Erythroblast (primary cell): ENCODE measurements at regions not wholly inside any gene's neighbourhood (a gene's known extent, or its start where the extent isn't known, plus 50 kb on each side); places are given as distances from the start of the nearest gene placed in this dataset.

Experiments
- DNase-seq, 2 experiments: peaks; one replicate each; lab custom pipeline; 2025; lab: John Stamatoyannopoulos, UW
- GATA1 ChIP-seq: IDR thresholded peaks from 2 replicates; pipeline ENCODE4 v1.6.1; 2011; ENCODE audit warnings: low read depth, mild to moderate bottlenecking, control low read depth, low read length, moderate library complexity
- POLR2A ChIP-seq: IDR thresholded peaks from 2 replicates; pipeline ENCODE4 v1.6.1; 2011; ENCODE audit warnings: mild to moderate bottlenecking, low read length

- TF ChIP-seq GATA1 (no peak), POLR2A (no peak)
- DNase-seq, result peak; percentile 51 to 52
Measured at GRCh38 chr12:30823156-30823699, 68.5 kb upstream of the CAPRIN2 start.

- TF ChIP-seq POLR2A, result no peak
- no peak for TF ChIP-seq GATA1
- peak; percentile 38 to 39 for DNase-seq
Measured at GRCh38 chr12:30822385-30823155, 67.8 kb upstream of the CAPRIN2 start.

- TF ChIP-seq POLR2A (no peak), GATA1 (no peak)
- no peak for DNase-seq
Measured at GRCh38 chr12:30820406-30820946, 65.7 kb upstream of the CAPRIN2 start.

GRCh38 chr12:30818562-30818961, 63.8 kb upstream of the CAPRIN2 start:
- no peak for TF ChIP-seq GATA1
- no peak for TF ChIP-seq POLR2A
- no peak for DNase-seq

- no peak for DNase-seq
- TF ChIP-seq POLR2A, result no peak
- TF ChIP-seq GATA1, result no peak
Measured at GRCh38 chr12:30816742-30817465, 62.2 kb upstream of the CAPRIN2 start.

- DNase-seq, result no peak
- TF ChIP-seq GATA1 (no peak), POLR2A (no peak)
Measured at GRCh38 chr12:30814295-30814655, 59.5 kb upstream of the CAPRIN2 start.

GRCh38 chr12:30813525-30814294, 59.0 kb upstream of the CAPRIN2 start:
- no peak for TF ChIP-seq GATA1
- TF ChIP-seq POLR2A, result no peak
- DNase-seq, result no peak

GRCh38 chr12:30811966-30812365, 57.2 kb upstream of the CAPRIN2 start:
- no peak for TF ChIP-seq GATA1
- TF ChIP-seq POLR2A, result no peak
- DNase-seq, result no peak

- no peak for DNase-seq
- TF ChIP-seq GATA1, result no peak
- TF ChIP-seq POLR2A, result no peak
Measured at GRCh38 chr12:30810918-30811317, 56.2 kb upstream of the CAPRIN2 start.

GRCh38 chr12:30807695-30808034, 52.9 kb upstream of the CAPRIN2 start:
- no peak for TF ChIP-seq POLR2A
- no peak for TF ChIP-seq GATA1
- no peak for DNase-seq

GRCh38 chr12:30806989-30807694, 52.4 kb upstream of the CAPRIN2 start:
- DNase-seq, result peak; percentile 63 to 74
- TF ChIP-seq POLR2A, result no peak

- no peak for DNase-seq
- TF ChIP-seq POLR2A (no peak), GATA1 (no peak)
Measured at GRCh38 chr12:30805959-30806358, 51.2 kb upstream of the CAPRIN2 start.
